ENCODE measurements at regions not wholly inside any gene's neighbourhood (a gene's known extent, or its start where the extent isn't known, plus 50 kb on each side); places are given as distances from the start of the nearest gene placed in this dataset.
"Not testable (repeated sequence)": the region's sequence is repeated elsewhere in the genome, so short reads cannot be mapped to it uniquely, and the experiment has no call there.

- DNase-seq = no peak
Observed at GRCh38 chr10:57955076-57955475, 312.6 kb downstream of the IPMK start.

- DNase-seq = no peak
Observed at GRCh38 chr10:57952741-57953140, 315.0 kb downstream of the IPMK start.

- DNase-seq = no peak
Observed at GRCh38 chr10:57950442-57950974, 317.2 kb downstream of the IPMK start.

GRCh38 chr10:57948796-57949195, 318.9 kb downstream of the IPMK start:
- DNase-seq = no peak

GRCh38 chr10:57946833-57947232, 320.9 kb downstream of the IPMK start:
- DNase-seq = no peak

GRCh38 chr10:57943701-57944100, 324.0 kb downstream of the IPMK start:
- DNase-seq = no peak

GRCh38 chr10:57925045-57925444, 342.6 kb downstream of the IPMK start:
- DNase-seq = no peak

- DNase-seq = no peak
Observed at GRCh38 chr10:57921140-57921539, 346.6 kb downstream of the IPMK start.

- no peak for DNase-seq
Observed at GRCh38 chr10:57919864-57920263, 347.8 kb downstream of the IPMK start.

- no peak for DNase-seq
Observed at GRCh38 chr10:57917019-57917418, 350.7 kb downstream of the IPMK start.

GRCh38 chr10:57905861-57906260, 361.8 kb downstream of the IPMK start:
- DNase-seq = no peak

- DNase-seq = no peak
Observed at GRCh38 chr10:57905010-57905409, 362.7 kb downstream of the IPMK start.

- no peak for DNase-seq
Observed at GRCh38 chr10:57898231-57898630, 369.5 kb downstream of the IPMK start.

- DNase-seq = no peak
Observed at GRCh38 chr10:57897611-57898010, 370.1 kb downstream of the IPMK start.

GRCh38 chr10:57894361-57894760, 373.3 kb downstream of the IPMK start:
- DNase-seq = no peak

- DNase-seq = no peak
Observed at GRCh38 chr10:57891201-57892006, 376.3 kb downstream of the IPMK start.

- no peak for DNase-seq
Observed at GRCh38 chr10:57890691-57891090, 377.0 kb downstream of the IPMK start.

GRCh38 chr10:57885618-57885968, 382.1 kb downstream of the IPMK start:
- DNase-seq = not testable (repeated sequence)

GRCh38 chr10:57884965-57885617, 382.6 kb downstream of the IPMK start:
- DNase-seq = no peak

GRCh38 chr10:57884407-57884806, 383.3 kb downstream of the IPMK start:
- DNase-seq = no peak

- DNase-seq = no peak
Observed at GRCh38 chr10:57880446-57881227, 387.1 kb downstream of the IPMK start.

- no peak for DNase-seq
Observed at GRCh38 chr10:57874810-57875209, 392.9 kb downstream of the IPMK start.

- DNase-seq = no peak
Observed at GRCh38 chr10:57867241-57867640, 400.5 kb downstream of the IPMK start.

Measured in activated CD4-positive, alpha-beta T cell treated with anti-CD3 and anti-CD28 coated beads, Interleukin-2, Interleukin-6, amounts not matched to agents 100 ng/mL and 50 ng/mL, durations not matched to agents 16 hours and 8 hours (primary cell).